ENCODE measurements at regions not wholly inside any gene's neighbourhood (a gene's known extent, or its start where the extent isn't known, plus 50 kb on each side); places are given as distances from the start of the nearest gene placed in this dataset.

GRCh38 chr5:40389591-40389990 lies 290.1 kb upstream of the PTGER4 start:
- no peak for DNase-seq (ENCODE audit: low read depth)

GRCh38 chr5:40386289-40386688 lies 293.4 kb upstream of the PTGER4 start:
- DNase-seq (ENCODE audit: low read depth): peak; percentile 81

- no peak for DNase-seq (ENCODE audit: low read depth)
Observed at GRCh38 chr5:40385544-40385943, 294.2 kb upstream of the PTGER4 start.

- DNase-seq (ENCODE audit: low read depth): no peak
Observed at GRCh38 chr5:40384782-40385390, 294.8 kb upstream of the PTGER4 start.

GRCh38 chr5:40383749-40384651 lies 295.7 kb upstream of the PTGER4 start:
- DNase-seq (ENCODE audit: low read depth): no peak

- no peak for DNase-seq (ENCODE audit: low read depth)
Observed at GRCh38 chr5:40381676-40382363, 297.9 kb upstream of the PTGER4 start.

- DNase-seq (ENCODE audit: low read depth): no peak
Observed at GRCh38 chr5:40381016-40381415, 298.7 kb upstream of the PTGER4 start.

- no peak for DNase-seq (ENCODE audit: low read depth)
Observed at GRCh38 chr5:40378396-40379177, 301.1 kb upstream of the PTGER4 start.

- no peak for DNase-seq (ENCODE audit: low read depth)
Observed at GRCh38 chr5:40376566-40376965, 303.1 kb upstream of the PTGER4 start.

- DNase-seq (ENCODE audit: low read depth): no peak
Observed at GRCh38 chr5:40374853-40375252, 304.9 kb upstream of the PTGER4 start.

- no peak for DNase-seq (ENCODE audit: low read depth)
Observed at GRCh38 chr5:40368200-40368599, 311.5 kb upstream of the PTGER4 start.

GRCh38 chr5:40367255-40367654 lies 312.5 kb upstream of the PTGER4 start:
- DNase-seq (ENCODE audit: low read depth): peak; percentile 43

GRCh38 chr5:40365342-40366330 lies 314.1 kb upstream of the PTGER4 start:
- no peak for DNase-seq (ENCODE audit: low read depth)

GRCh38 chr5:40364441-40364840 lies 315.3 kb upstream of the PTGER4 start:
- DNase-seq (ENCODE audit: low read depth): no peak

GRCh38 chr5:40361378-40361777 lies 318.3 kb upstream of the PTGER4 start:
- DNase-seq (ENCODE audit: low read depth): no peak

GRCh38 chr5:40360685-40361084 lies 319.0 kb upstream of the PTGER4 start:
- DNase-seq (ENCODE audit: low read depth): no peak

GRCh38 chr5:40359832-40360231 lies 319.9 kb upstream of the PTGER4 start:
- no peak for DNase-seq (ENCODE audit: low read depth)

GRCh38 chr5:40359093-40359492 lies 320.6 kb upstream of the PTGER4 start:
- no peak for DNase-seq (ENCODE audit: low read depth)

- DNase-seq (ENCODE audit: low read depth): no peak
Observed at GRCh38 chr5:40356248-40356647, 323.5 kb upstream of the PTGER4 start.

GRCh38 chr5:40355846-40356245 lies 323.9 kb upstream of the PTGER4 start:
- no peak for DNase-seq (ENCODE audit: low read depth)

Measured in myocyte (in vitro differentiated cells).